H1 (cell line): ENCODE measurements at regions not wholly inside any gene's neighbourhood (a gene's known extent, or its start where the extent isn't known, plus 50 kb on each side); places are given as distances from the start of the nearest gene placed in this dataset.

Source experiments
- ATF3 ChIP-seq: IDR thresholded peaks from 2 replicates; pipeline ENCODE4 v1.6.1; 2011; ENCODE audit warnings: low read depth, mild to moderate bottlenecking, low read length; ENCODE audit not compliant: insufficient read depth
- CBX5 ChIP-seq: fragments of 300-800, 300-1000 bp; sonication (generic); IDR thresholded peaks from 2 replicates; pipeline ENCODE4 v1.7.1; 2016; ENCODE audit warnings: antibody characterized with exemption, low read length, low read depth
- CHD1 ChIP-seq: IDR thresholded peaks from 2 replicates; pipeline ENCODE4 v1.6.1; 2012; ENCODE audit warnings: low read depth, low read length, improper control_type of control experiment
- CHD2 ChIP-seq: IDR thresholded peaks from 2 replicates; pipeline ENCODE4 v1.6.1; 2012; ENCODE audit warnings: low read length, improper control_type of control experiment
- JUN ChIP-seq: IDR thresholded peaks from 2 replicates; pipeline ENCODE4 v1.6.1; 2011; ENCODE audit warnings: low read depth, mild to moderate bottlenecking, improper control_type of control experiment, low read length
- JUND ChIP-seq: IDR thresholded peaks from 2 replicates; pipeline ENCODE4 v1.6.1; 2011; ENCODE audit warnings: mild to moderate bottlenecking, improper control_type of control experiment, low read length
- NRF1 ChIP-seq: IDR thresholded peaks from 2 replicates; pipeline ENCODE4 v1.6.1; 2011; ENCODE audit warnings: mild to moderate bottlenecking, low read depth, low read length, improper control_type of control experiment
- RAD21 ChIP-seq, 2 experiments: IDR thresholded peaks in 1 of 2; conservative IDR thresholded peaks in 1 of 2; 2 replicates each; pipeline ENCODE4 v1.6.1; 2011; ENCODE audit warnings: low read depth in 2 of 2, low read length in 2 of 2, improper control_type of control experiment in 1 of 2, inconsistent platforms in 1 of 2, mild to moderate bottlenecking in 1 of 2, moderate library complexity in 1 of 2
- RNF2 ChIP-seq: fragments of 200-900, 300-1000 bp; sonication (generic); IDR thresholded peaks from 2 replicates; pipeline ENCODE4 v1.7.1; 2016; ENCODE audit warnings: borderline replicate concordance, low read depth, mild to moderate bottlenecking, antibody characterized with exemption, low read length; ENCODE audit not compliant: poor library complexity, severe bottlenecking; ENCODE audit errors: missing control alignments
- TF ChIP-seq, protein P1 (sequence below): fragments of 300-600 bp; sonication (generic); IDR thresholded peaks from 2 replicates; pipeline ENCODE4 v1.7.1; 2012; ENCODE audit warnings: low read length, moderate library complexity, mild to moderate bottlenecking, inconsistent platforms; ENCODE audit not compliant: insufficient replicate concordance

- TF ChIP-seq, protein P1, sequence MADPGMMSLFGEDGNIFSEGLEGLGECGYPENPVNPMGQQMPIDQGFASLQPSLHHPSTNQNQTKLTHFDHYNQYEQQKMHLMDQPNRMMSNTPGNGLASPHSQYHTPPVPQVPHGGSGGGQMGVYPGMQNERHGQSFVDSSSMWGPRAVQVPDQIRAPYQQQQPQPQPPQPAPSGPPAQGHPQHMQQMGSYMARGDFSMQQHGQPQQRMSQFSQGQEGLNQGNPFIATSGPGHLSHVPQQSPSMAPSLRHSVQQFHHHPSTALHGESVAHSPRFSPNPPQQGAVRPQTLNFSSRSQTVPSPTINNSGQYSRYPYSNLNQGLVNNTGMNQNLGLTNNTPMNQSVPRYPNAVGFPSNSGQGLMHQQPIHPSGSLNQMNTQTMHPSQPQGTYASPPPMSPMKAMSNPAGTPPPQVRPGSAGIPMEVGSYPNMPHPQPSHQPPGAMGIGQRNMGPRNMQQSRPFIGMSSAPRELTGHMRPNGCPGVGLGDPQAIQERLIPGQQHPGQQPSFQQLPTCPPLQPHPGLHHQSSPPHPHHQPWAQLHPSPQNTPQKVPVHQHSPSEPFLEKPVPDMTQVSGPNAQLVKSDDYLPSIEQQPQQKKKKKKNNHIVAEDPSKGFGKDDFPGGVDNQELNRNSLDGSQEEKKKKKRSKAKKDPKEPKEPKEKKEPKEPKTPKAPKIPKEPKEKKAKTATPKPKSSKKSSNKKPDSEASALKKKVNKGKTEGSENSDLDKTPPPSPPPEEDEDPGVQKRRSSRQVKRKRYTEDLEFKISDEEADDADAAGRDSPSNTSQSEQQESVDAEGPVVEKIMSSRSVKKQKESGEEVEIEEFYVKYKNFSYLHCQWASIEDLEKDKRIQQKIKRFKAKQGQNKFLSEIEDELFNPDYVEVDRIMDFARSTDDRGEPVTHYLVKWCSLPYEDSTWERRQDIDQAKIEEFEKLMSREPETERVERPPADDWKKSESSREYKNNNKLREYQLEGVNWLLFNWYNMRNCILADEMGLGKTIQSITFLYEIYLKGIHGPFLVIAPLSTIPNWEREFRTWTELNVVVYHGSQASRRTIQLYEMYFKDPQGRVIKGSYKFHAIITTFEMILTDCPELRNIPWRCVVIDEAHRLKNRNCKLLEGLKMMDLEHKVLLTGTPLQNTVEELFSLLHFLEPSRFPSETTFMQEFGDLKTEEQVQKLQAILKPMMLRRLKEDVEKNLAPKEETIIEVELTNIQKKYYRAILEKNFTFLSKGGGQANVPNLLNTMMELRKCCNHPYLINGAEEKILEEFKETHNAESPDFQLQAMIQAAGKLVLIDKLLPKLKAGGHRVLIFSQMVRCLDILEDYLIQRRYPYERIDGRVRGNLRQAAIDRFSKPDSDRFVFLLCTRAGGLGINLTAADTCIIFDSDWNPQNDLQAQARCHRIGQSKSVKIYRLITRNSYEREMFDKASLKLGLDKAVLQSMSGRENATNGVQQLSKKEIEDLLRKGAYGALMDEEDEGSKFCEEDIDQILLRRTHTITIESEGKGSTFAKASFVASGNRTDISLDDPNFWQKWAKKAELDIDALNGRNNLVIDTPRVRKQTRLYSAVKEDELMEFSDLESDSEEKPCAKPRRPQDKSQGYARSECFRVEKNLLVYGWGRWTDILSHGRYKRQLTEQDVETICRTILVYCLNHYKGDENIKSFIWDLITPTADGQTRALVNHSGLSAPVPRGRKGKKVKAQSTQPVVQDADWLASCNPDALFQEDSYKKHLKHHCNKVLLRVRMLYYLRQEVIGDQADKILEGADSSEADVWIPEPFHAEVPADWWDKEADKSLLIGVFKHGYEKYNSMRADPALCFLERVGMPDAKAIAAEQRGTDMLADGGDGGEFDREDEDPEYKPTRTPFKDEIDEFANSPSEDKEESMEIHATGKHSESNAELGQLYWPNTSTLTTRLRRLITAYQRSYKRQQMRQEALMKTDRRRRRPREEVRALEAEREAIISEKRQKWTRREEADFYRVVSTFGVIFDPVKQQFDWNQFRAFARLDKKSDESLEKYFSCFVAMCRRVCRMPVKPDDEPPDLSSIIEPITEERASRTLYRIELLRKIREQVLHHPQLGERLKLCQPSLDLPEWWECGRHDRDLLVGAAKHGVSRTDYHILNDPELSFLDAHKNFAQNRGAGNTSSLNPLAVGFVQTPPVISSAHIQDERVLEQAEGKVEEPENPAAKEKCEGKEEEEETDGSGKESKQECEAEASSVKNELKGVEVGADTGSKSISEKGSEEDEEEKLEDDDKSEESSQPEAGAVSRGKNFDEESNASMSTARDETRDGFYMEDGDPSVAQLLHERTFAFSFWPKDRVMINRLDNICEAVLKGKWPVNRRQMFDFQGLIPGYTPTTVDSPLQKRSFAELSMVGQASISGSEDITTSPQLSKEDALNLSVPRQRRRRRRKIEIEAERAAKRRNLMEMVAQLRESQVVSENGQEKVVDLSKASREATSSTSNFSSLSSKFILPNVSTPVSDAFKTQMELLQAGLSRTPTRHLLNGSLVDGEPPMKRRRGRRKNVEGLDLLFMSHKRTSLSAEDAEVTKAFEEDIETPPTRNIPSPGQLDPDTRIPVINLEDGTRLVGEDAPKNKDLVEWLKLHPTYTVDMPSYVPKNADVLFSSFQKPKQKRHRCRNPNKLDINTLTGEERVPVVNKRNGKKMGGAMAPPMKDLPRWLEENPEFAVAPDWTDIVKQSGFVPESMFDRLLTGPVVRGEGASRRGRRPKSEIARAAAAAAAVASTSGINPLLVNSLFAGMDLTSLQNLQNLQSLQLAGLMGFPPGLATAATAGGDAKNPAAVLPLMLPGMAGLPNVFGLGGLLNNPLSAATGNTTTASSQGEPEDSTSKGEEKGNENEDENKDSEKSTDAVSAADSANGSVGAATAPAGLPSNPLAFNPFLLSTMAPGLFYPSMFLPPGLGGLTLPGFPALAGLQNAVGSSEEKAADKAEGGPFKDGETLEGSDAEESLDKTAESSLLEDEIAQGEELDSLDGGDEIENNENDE = no peak
- TF ChIP-seq RAD21 (IDR thresholded peaks at IDR 0.05 in 1 of 2, conservative IDR thresholded peaks at IDR 0.05 in 1 of 2; ENCODE audit: low read depth in 2 of 2, low read length in 2 of 2) (no peak), CHD2 (no peak), ATF3 (no peak), NRF1 (no peak), RNF2 (no peak), JUND (no peak), CHD1 (no peak), CBX5 (no peak), JUN (no peak)
Measured at GRCh38 chr17:79244665-79245064, 170.0 kb downstream of the ENGASE start (continued).
